ENCODE measurements at regions not wholly inside any gene's neighbourhood (a gene's known extent, or its start where the extent isn't known, plus 50 kb on each side); places are given as distances from the start of the nearest gene placed in this dataset.

DNA sequence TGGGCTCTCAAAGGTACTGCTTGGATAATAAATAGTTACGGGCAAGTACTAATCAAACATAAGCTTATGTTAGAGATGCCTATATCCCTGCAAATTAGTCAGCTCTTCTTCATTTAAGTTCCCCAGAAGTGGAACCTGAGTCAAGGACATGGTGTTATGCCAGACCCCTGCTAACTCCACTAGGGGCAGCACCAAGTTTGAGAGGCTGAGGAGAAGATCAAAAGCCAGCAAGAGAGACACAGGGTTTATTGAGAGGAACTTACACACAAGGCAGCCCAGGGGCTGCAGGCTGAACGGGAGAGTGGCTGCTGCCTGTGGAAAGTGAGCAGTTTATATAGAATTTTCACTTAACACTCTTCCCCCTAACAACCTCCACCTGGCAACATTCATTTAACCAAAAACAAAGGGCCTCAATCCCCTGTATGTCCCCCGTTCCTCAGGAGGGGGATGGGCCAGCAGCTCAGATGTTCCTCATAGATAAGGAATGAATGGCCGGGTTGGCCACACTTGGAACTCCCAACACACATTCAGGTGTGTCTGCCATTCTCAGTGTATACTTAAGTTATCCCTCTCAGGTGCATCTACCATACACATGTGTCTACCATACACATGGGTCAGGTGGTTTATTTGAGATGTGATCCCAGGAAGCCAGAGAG lies 62.6 kb upstream of the GHITM start:
- intact Hi-C loops (cut with micrococcal nuclease; ENCODE audit: unreplicated experiment): no loop called here
- no peak overlapping the region for H3K27ac ChIP-seq
- ChIA-PET CTCF (no interaction called here), POLR2A (ENCODE audit: unreplicated experiment) (no interaction called here)
- DNase-seq: no peak
- H2AFZ ChIP-seq: no peak overlapping the region
- no peaks in the 10 kb centered on the region for H3K4me1 ChIP-seq (replicated peaks; ENCODE audit: insufficient read depth)
- no peak overlapping the region for H3K4me3 ChIP-seq
- no peaks in the 10 kb centered on the region for H3K9me3 ChIP-seq (ENCODE audit: insufficient read depth, low read depth)
- no TSS peak for BruUV-seq (replicated peaks)
- no peaks in the 10 kb centered on the region for H3F3A ChIP-seq (ENCODE audit: insufficient read depth, low read depth)
- TF ChIP-seq, protein P1, sequence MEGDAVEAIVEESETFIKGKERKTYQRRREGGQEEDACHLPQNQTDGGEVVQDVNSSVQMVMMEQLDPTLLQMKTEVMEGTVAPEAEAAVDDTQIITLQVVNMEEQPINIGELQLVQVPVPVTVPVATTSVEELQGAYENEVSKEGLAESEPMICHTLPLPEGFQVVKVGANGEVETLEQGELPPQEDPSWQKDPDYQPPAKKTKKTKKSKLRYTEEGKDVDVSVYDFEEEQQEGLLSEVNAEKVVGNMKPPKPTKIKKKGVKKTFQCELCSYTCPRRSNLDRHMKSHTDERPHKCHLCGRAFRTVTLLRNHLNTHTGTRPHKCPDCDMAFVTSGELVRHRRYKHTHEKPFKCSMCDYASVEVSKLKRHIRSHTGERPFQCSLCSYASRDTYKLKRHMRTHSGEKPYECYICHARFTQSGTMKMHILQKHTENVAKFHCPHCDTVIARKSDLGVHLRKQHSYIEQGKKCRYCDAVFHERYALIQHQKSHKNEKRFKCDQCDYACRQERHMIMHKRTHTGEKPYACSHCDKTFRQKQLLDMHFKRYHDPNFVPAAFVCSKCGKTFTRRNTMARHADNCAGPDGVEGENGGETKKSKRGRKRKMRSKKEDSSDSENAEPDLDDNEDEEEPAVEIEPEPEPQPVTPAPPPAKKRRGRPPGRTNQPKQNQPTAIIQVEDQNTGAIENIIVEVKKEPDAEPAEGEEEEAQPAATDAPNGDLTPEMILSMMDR (conservative IDR thresholded peaks at IDR 0.05): no peak; the same call in 1 of the 2 replicates
- TF ChIP-seq EZH2 (IDR thresholded peaks at IDR 0.05; ENCODE audit: low read depth): no peak
- peaks cover 8% of the 10 kb centered on the region; the same call in 1 of the 2 replicates for H3K27me3 ChIP-seq (ENCODE audit: insufficient read depth, low read depth)
- H3K79me2 ChIP-seq (ENCODE audit: low read depth): no peaks in the 10 kb centered on the region
- H4K20me1 ChIP-seq (ENCODE audit: insufficient read depth): no peaks in the 10 kb centered on the region
- no peak overlapping the region for H3K4me2 ChIP-seq
- H3K36me3 ChIP-seq (ENCODE audit: low read depth): no peaks in the 10 kb centered on the region
- no peaks in the 10 kb centered on the region for H3K9me2 ChIP-seq (ENCODE audit: insufficient read depth)

DNA sequence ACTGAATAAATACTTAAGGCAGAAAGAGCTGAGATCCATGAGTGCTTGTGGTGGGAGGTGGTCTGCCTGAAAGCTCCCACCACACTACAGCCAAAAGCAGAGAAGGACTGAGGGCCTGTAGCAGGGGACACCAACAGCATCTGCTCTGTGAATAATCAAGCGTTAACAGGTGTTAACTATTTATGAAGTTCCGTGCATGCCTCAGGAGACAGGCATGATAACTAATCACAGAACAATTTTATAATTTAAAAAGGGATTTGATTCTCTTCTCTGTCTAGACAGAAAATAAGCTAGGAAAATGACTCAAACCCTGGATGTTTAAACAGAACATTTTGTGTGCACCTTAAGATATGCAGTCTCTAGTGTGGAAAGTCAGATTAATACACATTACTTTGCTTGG lies 61.5 kb upstream of the GHITM start:
- H3K4me1 ChIP-seq (replicated peaks; ENCODE audit: insufficient read depth): no peaks in the 10 kb centered on the region
- H3K4me2 ChIP-seq: no peak overlapping the region
- ChIA-PET POLR2A (ENCODE audit: unreplicated experiment) (no interaction called here), CTCF (no interaction called here)
- TF ChIP-seq EZH2 (IDR thresholded peaks at IDR 0.05; ENCODE audit: low read depth): no peak
- TF ChIP-seq, protein P1 (conservative IDR thresholded peaks at IDR 0.05): no peak
- no peaks in the 10 kb centered on the region for H3K9me3 ChIP-seq (ENCODE audit: insufficient read depth, low read depth)
- H3K27ac ChIP-seq: no peak overlapping the region
- no peak overlapping the region for H2AFZ ChIP-seq
- H3K36me3 ChIP-seq (ENCODE audit: low read depth): no peaks in the 10 kb centered on the region
- no peak overlapping the region for H3K4me3 ChIP-seq
- DNase-seq: no peak
- H3F3A ChIP-seq (ENCODE audit: insufficient read depth, low read depth): no peaks in the 10 kb centered on the region
- no peaks in the 10 kb centered on the region for H4K20me1 ChIP-seq (ENCODE audit: insufficient read depth)
- H3K27me3 ChIP-seq (ENCODE audit: insufficient read depth, low read depth): peaks cover 17% of the 10 kb centered on the region; the same call in 1 of the 2 replicates
- no peaks in the 10 kb centered on the region for H3K79me2 ChIP-seq (ENCODE audit: low read depth)
- intact Hi-C loops (cut with micrococcal nuclease; ENCODE audit: unreplicated experiment): no loop called here
- H3K9me2 ChIP-seq (ENCODE audit: insufficient read depth): no peaks in the 10 kb centered on the region
- BruUV-seq (replicated peaks): no TSS peak

DNA sequence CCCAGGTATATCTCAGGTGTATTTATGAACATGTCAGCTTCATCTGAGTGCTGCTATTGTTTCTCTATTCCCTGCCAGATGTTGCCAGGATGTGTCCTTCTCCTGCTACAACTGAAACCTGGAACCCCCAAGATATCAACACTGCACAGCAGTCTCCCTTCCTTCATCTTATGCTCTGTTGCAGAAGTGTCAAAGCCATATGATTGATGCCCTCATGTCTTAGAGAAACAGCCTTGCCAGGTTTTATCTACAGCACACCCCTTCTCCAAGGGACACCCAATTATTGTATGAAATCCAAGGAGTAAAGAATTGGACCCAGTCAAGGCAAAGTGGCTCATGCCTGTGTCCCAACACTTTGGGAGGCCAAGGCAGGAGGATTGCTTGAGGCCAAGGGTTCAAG lies 60.5 kb upstream of the GHITM start:
- H3K4me3 ChIP-seq: no peak overlapping the region
- no peaks in the 10 kb centered on the region for H3K9me3 ChIP-seq (ENCODE audit: insufficient read depth, low read depth)
- BruUV-seq (replicated peaks): no TSS peak
- no peaks in the 10 kb centered on the region for H3K79me2 ChIP-seq (ENCODE audit: low read depth)
- H3K27ac ChIP-seq: no peak overlapping the region
- DNase-seq: no peak
- H3K9me2 ChIP-seq (ENCODE audit: insufficient read depth): no peaks in the 10 kb centered on the region
- H3K4me2 ChIP-seq: no peak overlapping the region
- H3K27me3 ChIP-seq (ENCODE audit: insufficient read depth, low read depth): peaks cover 17% of the 10 kb centered on the region; the same call in 1 of the 2 replicates
- no peaks in the 10 kb centered on the region for H3F3A ChIP-seq (ENCODE audit: insufficient read depth, low read depth)
- no peaks in the 10 kb centered on the region for H3K4me1 ChIP-seq (replicated peaks; ENCODE audit: insufficient read depth)
- no peak overlapping the region for H2AFZ ChIP-seq
- CTCF ChIA-PET: no interaction called here
- intact Hi-C loops (cut with micrococcal nuclease; ENCODE audit: unreplicated experiment): no loop called here
- H3K36me3 ChIP-seq (ENCODE audit: low read depth): no peaks in the 10 kb centered on the region
- TF ChIP-seq, protein P1 (conservative IDR thresholded peaks at IDR 0.05): no peak
- TF ChIP-seq EZH2 (IDR thresholded peaks at IDR 0.05; ENCODE audit: low read depth): no peak
- POLR2A ChIA-PET (ENCODE audit: unreplicated experiment): no interaction called here
- H4K20me1 ChIP-seq (ENCODE audit: insufficient read depth): no peaks in the 10 kb centered on the region
